HepG2 (cell line): ENCODE measurements at regions not wholly inside any gene's neighbourhood (a gene's known extent, or its start where the extent isn't known, plus 50 kb on each side); places are given as distances from the start of the nearest gene placed in this dataset.

Experiments used
- ATAC-seq: fragments of 200-7000 bp; cut with Tn5 transposase; 3 replicates; pipeline ENCODE4 v1.9.1; 2020; ENCODE audit warnings: mild to moderate bottlenecking, moderate library complexity
- BruUV-seq: library from RNA; stranded (reverse); fragments of 400-500 nt; replicated peaks from 2 replicates; lab custom pipeline; 2021; lab: Mats Ljungman, UMichigan
- CTCF ChIA-PET: fragments of 300-600 bp; formaldehyde crosslinking; extraction: SDS; loops from one replicate; lab custom pipeline; 2021; ENCODE audit warnings: low total read pairs, inconsistent platforms, low intra/inter-chr PET ratio; lab: Yijun Ruan, JAX
- POLR2A ChIA-PET: fragments of 350-600 bp; sonication (Branson Sonifier 250); formaldehyde crosslinking; loops from one replicate; lab custom pipeline; 2020; ENCODE audit warnings: antibody characterized with exemption, inconsistent platforms; lab: Yijun Ruan, JAX
- DNase-seq: peaks from one replicate; pipeline ENCODE4 v3.0.0-alpha.2; 2015; ENCODE audit warnings: low spot score
- FAIRE-seq: peaks from 3 replicates; lab custom pipeline; 2011; peaks lifted over from hg19 to GRCh38; lab: Jason Lieb, UNC
- H2AFZ ChIP-seq: one replicate; pipeline ENCODE4 v1.6.1; 2011; ENCODE audit warnings: low read length, inconsistent platforms
- H3K27ac ChIP-seq: fragments of 300-600 bp; 3 replicates; pipeline ENCODE4 v1.8.0; 2011; ENCODE audit warnings: mixed run types, mild to moderate bottlenecking, mixed read lengths, low read length, inconsistent platforms; ENCODE audit not compliant: insufficient read depth; ENCODE audit errors: extremely low read length
- H3K27me3 ChIP-seq, 2 experiments: fragments of 200-600 bp in 1 of 2; 2 replicates in 1 of 2; 3 replicates in 1 of 2; pipeline versions ENCODE4 v1.6.0 to v1.8.0; 2011; ENCODE audit warnings: low read length in 2 of 2, mild to moderate bottlenecking in 2 of 2, moderate library complexity in 2 of 2, inconsistent platforms in 1 of 2; ENCODE audit not compliant: insufficient read depth in 2 of 2, control insufficient read depth in 1 of 2
- H3K36me3 ChIP-seq, 2 experiments: fragments of 200-600 bp in 1 of 2; replicated peaks in 1 of 2; 2 replicates in 1 of 2; 3 replicates in 1 of 2; pipeline versions ENCODE4 v1.5.1 to v1.8.0; 2011; ENCODE audit warnings: low read length in 2 of 2, inconsistent platforms in 1 of 2; ENCODE audit not compliant: insufficient read depth in 2 of 2, control insufficient read depth in 1 of 2
- H3K4me1 ChIP-seq: 2 replicates; pipeline ENCODE4 v1.5.1; 2012; ENCODE audit warnings: low read length, inconsistent platforms; ENCODE audit not compliant: insufficient read depth
- H3K4me2 ChIP-seq: 2 replicates; pipeline ENCODE4 v1.6.0; 2011; ENCODE audit warnings: low read depth, low read length, inconsistent platforms
- H3K4me3 ChIP-seq, 3 experiments: fragments of 200-600 bp in 1 of 3; sonication (generic), shearing (Covaris generic) in 1 of 3; replicated peaks in 1 of 3; 2 replicates each; pipeline ENCODE4 v1.5.1; 2011 to 2016; ENCODE audit warnings: low read length in 3 of 3, inconsistent platforms in 2 of 3, low read depth in 2 of 3, mild to moderate bottlenecking in 2 of 3, control low read depth in 1 of 3, mixed read lengths in 1 of 3; ENCODE audit not compliant: insufficient read depth in 1 of 3
- H3K79me2 ChIP-seq: one replicate; pipeline ENCODE4 v1.6.1; 2011; ENCODE audit warnings: low read length, inconsistent platforms; ENCODE audit not compliant: insufficient read depth
- H3K9ac ChIP-seq: 2 replicates; pipeline ENCODE4 v1.6.0; 2011; ENCODE audit warnings: mild to moderate bottlenecking, low read depth, low read length, inconsistent platforms; ENCODE audit not compliant: insufficient read depth
- H3K9me3 ChIP-seq: 2 replicates; pipeline ENCODE4 v1.5.1; 2012; ENCODE audit warnings: mild to moderate bottlenecking, low read length
- H4K20me1 ChIP-seq: 2 replicates; pipeline ENCODE4 v1.6.0; 2011; ENCODE audit warnings: inconsistent platforms, mild to moderate bottlenecking, low read length, moderate library complexity; ENCODE audit not compliant: insufficient read depth
- BATF2 ChIP-seq: sonication (generic); formaldehyde crosslinking; IDR thresholded peaks from 2 replicates; pipeline ENCODE4 v1.8.0; 2022; ENCODE audit warnings: mild to moderate bottlenecking, missing genetic modification reagents, moderate library complexity
- CBX2 ChIP-seq, 2 experiments: fragments of 200-600 bp in 1 of 2; sonication (generic); formaldehyde crosslinking in 1 of 2; IDR thresholded peaks; 2 replicates each; pipeline versions ENCODE4 v1.7.0 to v1.8.1; 2018 to 2022; ENCODE audit warnings: low read depth in 2 of 2, low read length in 1 of 2, mild to moderate bottlenecking in 1 of 2, missing genetic modification reagents in 1 of 2
- CC2D1A ChIP-seq: sonication (generic); formaldehyde crosslinking; IDR thresholded peaks from 2 replicates; pipeline ENCODE4 v1.8.1; 2023; ENCODE audit warnings: mild to moderate bottlenecking, missing genetic modification reagents
- DMAP1 ChIP-seq: IDR thresholded peaks from 2 replicates; pipeline ENCODE4 v1.6.1; 2016
- ERF ChIP-seq: IDR thresholded peaks from 2 replicates; pipeline ENCODE4 v1.6.1; 2018; ENCODE audit warnings: missing biosample characterization, missing genetic modification reagents
- HMGA1 ChIP-seq: sonication (generic); formaldehyde crosslinking; conservative IDR thresholded peaks from 2 replicates; pipeline ENCODE4 v1.4.0; 2020; ENCODE audit warnings: missing genetic modification reagents
- NRL ChIP-seq: sonication (generic); formaldehyde crosslinking; IDR thresholded peaks from 2 replicates; pipeline ENCODE4 v1.5.0; 2020; ENCODE audit warnings: missing genetic modification reagents, mild to moderate bottlenecking, moderate library complexity, borderline replicate concordance
- PRMT3 ChIP-seq: sonication (generic); formaldehyde crosslinking; IDR thresholded peaks from 2 replicates; pipeline ENCODE4 v1.8.1; 2022; ENCODE audit warnings: low read depth, mild to moderate bottlenecking, moderate library complexity, missing genetic modification reagents, borderline replicate concordance
- RFX3 ChIP-seq: IDR thresholded peaks from 2 replicates; pipeline ENCODE4 v1.6.1; 2016; ENCODE audit warnings: missing biosample characterization, missing genetic modification reagents
- SMAD3 ChIP-seq: sonication (generic); formaldehyde crosslinking; IDR thresholded peaks from 2 replicates; pipeline ENCODE4 v1.4.0; 2020; ENCODE audit warnings: missing genetic modification reagents
- TCF7 ChIP-seq: sonication (generic); IDR thresholded peaks from 2 replicates; pipeline ENCODE4 v1.6.1; 2016; ENCODE audit warnings: antibody characterized with exemption, low read depth
- THAP11 ChIP-seq: IDR thresholded peaks from 2 replicates; pipeline ENCODE4 v1.6.1; 2016; ENCODE audit warnings: missing biosample characterization, missing genetic modification reagents
- TRAFD1 ChIP-seq: sonication (generic); formaldehyde crosslinking; IDR thresholded peaks from 2 replicates; pipeline ENCODE4 v1.5.1; 2020; ENCODE audit warnings: missing genetic modification reagents, mild to moderate bottlenecking, borderline replicate concordance
- ZNF3 ChIP-seq: IDR thresholded peaks from 2 replicates; pipeline ENCODE4 v1.7.0; 2017; ENCODE audit warnings: inconsistent platforms
- ZNF646 ChIP-seq: sonication (generic); formaldehyde crosslinking; IDR thresholded peaks from 2 replicates; pipeline ENCODE4 v1.9.0; 2021; ENCODE audit warnings: mild to moderate bottlenecking, missing genetic modification reagents
- ZNF770 ChIP-seq: sonication (generic); formaldehyde crosslinking; IDR thresholded peaks from 2 replicates; pipeline ENCODE4 v1.5.0; 2020; ENCODE audit warnings: mild to moderate bottlenecking, missing genetic modification reagents
- WGBS: methylation state at CpG from one replicate; pipeline ENCODE4 v1.1.6; 2017; ENCODE audit warnings: low lambda C conversion rate; 5-methylcytosine and 5-hydroxymethylcytosine counted together
- in situ Hi-C: cut with HindIII; loops from 2 replicates; pipeline ENCODE4 v1.10.0; 2017; ENCODE audit warnings: low pct_unique_long_range_greater_than_20kb; ENCODE audit not compliant: extremely low pct_ligation_motif_present
- intact Hi-C: fragments of 100-400 bp; cut with micrococcal nuclease; formaldehyde crosslinking; loops from one replicate; pipeline ENCODE4 v1.10.0; 2022; ENCODE audit not compliant: unreplicated experiment

GRCh38 chr12:77368379-77368778 lies 303.0 kb upstream of the E2F7 start:
- ATAC-seq (no peak), DNase-seq (no peak), FAIRE-seq (no peak)
- H3K4me2 ChIP-seq: no peak overlapping the region
- intact Hi-C loops: no loop called here
- no peak overlapping the region for H3K9ac ChIP-seq
- H2AFZ ChIP-seq: no peak overlapping the region
- no peaks in the 10 kb centered on the region for H4K20me1 ChIP-seq
- H3K4me3 ChIP-seq: no peak overlapping the region
- no peaks in the 10 kb centered on the region for H3K9me3 ChIP-seq
- 59% methylated on average over 2 of the region's 2 CpGs for WGBS
- no peak overlapping the region for H3K27ac ChIP-seq
- no TSS peak for BruUV-seq
- ChIA-PET POLR2A (no interaction called here), CTCF (no interaction called here)
- no peaks in the 10 kb centered on the region for H3K36me3 ChIP-seq
- H3K4me1 ChIP-seq: no peaks in the 10 kb centered on the region
- in situ Hi-C loops: no loop called here
- no peaks in the 10 kb centered on the region for H3K27me3 ChIP-seq
- no peaks in the 10 kb centered on the region for H3K79me2 ChIP-seq
- TF ChIP-seq RFX3 (CRISPR knock-in tag) (no peak), PRMT3 (CRISPR knock-in tag) (no peak), ERF (CRISPR knock-in tag) (no peak), HMGA1 (CRISPR knock-in tag) (no peak), CC2D1A (no peak), CBX2 (IDR thresholded peaks at IDR 0.05; ENCODE audit: low read depth, low read length) (no peak), CBX2 (CRISPR knock-in tag; IDR thresholded peaks at IDR 0.05; ENCODE audit: low read depth) (no peak), THAP11 (CRISPR knock-in tag) (no peak), TRAFD1 (CRISPR knock-in tag) (no peak), ZNF770 (no peak), BATF2 (CRISPR knock-in tag) (no peak), NRL (CRISPR knock-in tag) (no peak), TCF7 (no peak), SMAD3 (CRISPR knock-in tag) (no peak), ZNF3 (CRISPR knock-in tag) (no peak), ZNF646 (CRISPR knock-in tag) (no peak), DMAP1 (no peak)
